COR-L47 (cell line): ENCODE measurements at regions not wholly inside any gene's neighbourhood (a gene's known extent, or its start where the extent isn't known, plus 50 kb on each side); places are given as distances from the start of the nearest gene placed in this dataset.
A peak's percentile ranks its signal among the peaks of the same experiment; 100 is the strongest.

ENCODE experiments used
- DNase-seq: peaks from one replicate; lab custom pipeline; 2025; lab: John Stamatoyannopoulos, UW

DNA sequence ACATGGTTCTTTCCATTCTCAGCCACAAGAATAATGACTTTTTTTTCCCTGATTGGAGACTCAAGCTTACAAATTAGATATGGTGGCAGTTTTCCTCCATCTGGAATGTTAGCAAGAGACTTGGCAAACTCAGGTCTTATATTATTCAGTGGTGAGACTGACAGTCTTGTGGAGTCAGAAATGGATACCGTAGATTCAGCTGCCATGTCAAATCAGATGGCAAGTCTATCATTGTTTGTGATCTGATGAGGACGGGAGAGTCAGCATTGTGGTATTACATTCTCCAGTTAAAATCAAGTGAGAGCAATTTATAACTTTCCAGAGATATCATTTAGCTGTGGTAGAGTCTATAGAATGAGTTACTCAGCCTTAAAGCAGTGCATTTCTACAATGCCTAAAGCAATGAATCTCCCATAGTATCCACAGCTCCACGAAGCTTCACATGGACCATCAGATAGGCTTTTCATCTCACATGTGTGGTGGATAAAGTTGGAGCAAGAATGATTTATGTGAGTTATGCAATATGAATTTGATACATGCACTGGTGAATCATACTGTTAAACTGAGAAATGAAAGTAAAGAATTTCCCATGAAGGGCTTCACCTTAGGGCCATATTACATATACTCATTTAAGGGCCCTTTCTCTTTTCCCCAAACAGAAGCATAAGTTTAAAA lies 430.6 kb downstream of the ZNF608 start:
- DNase-seq: no peak

- DNase-seq: no peak
Observed at GRCh38 chr5:124310453-124310852, 436.0 kb downstream of the ZNF608 start.

DNA sequence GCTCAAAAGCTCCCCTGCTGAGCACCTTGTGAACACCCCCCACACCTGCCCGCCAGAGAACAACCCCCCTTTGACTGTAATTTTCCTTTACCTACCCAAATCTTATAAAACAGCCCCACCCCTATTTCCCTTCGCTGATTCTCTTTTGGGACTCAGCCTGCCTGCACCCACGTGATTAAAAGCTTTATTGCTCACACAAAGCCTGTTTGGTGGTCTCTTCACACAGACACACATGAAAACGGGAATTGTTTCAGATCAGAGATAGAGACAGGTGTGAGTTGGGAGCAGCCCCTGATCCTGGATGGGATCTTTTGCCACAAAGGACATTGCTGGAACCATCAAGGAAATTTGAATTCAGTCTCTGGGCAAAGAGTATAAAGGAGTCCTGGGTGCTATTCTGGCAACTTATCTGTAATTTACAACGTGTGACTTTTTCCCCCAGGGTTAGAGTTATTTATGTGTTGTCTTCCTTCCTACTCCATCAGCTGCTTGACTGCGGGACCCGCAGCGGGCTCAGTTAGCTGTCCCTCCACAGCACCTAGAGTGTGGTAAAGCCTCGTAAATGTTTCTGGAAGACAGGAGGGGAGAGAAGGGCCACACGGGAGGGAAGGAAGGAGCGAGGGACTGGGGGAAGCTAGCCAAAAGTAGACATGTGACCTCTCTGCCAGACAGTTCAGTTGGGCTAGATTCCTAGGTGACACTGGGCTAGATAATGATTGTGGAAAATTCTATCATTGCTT lies 437.0 kb downstream of the ZNF608 start:
- no peak for DNase-seq

GRCh38 chr5:124303366-124303765 lies 443.1 kb downstream of the ZNF608 start:
- DNase-seq: no peak

DNA sequence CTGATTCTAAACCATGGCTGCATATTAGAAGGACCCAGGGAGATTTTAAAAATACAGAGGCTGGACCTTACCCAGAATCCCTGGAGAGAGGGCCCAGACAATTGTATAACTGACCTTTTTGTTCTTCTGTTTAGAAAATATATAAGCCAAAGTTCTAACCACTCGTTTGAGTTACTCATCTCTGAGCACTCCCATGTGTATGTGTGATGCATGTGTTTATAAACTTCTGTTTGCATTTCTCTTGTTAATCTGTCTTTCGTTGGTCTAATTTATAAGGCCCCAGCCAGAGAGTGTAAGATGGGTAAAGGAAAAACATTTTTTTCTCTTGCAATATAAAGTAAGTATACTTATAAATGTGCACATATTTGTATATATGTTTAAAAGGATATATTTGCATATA lies 443.9 kb downstream of the ZNF608 start:
- no peak for DNase-seq

DNA sequence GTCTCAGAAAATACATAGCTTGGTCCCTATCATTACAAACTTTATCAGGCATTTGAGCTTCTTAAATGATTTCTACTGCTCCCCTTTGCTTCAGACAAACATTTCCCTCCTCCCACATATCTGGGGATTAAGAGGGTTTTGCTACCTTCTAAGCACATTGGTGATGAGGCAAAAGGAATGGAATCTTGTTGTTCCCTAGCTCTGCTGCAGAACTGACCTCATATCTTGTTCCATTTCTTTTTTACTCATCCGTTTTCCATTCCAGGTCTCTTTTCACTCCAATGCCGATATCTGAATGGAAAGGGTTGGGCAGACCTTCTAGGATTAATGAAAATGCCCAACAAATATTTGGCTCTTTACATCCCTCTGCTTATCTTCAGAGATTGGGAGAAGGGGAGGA lies 444.6 kb downstream of the ZNF608 start:
- no peak for DNase-seq

GRCh38 chr5:124300815-124301621 lies 445.4 kb downstream of the ZNF608 start:
- DNase-seq: no peak

GRCh38 chr5:124297826-124298225 lies 448.6 kb downstream of the ZNF608 start:
- no peak for DNase-seq

- DNase-seq: no peak
Observed at GRCh38 chr5:124292322-124292855, 454.1 kb downstream of the ZNF608 start.

GRCh38 chr5:124289641-124290311 lies 456.7 kb downstream of the ZNF608 start:
- DNase-seq: peak; percentile 28

- peak; percentile 14 for DNase-seq
Observed at GRCh38 chr5:124289130-124289529, 457.3 kb downstream of the ZNF608 start.

- DNase-seq: no peak
Observed at GRCh38 chr5:124287813-124288212, 458.6 kb downstream of the ZNF608 start.

- no peak for DNase-seq
Observed at GRCh38 chr5:124285733-124286132, 460.7 kb downstream of the ZNF608 start.

- DNase-seq: peak; percentile 45
Observed at GRCh38 chr5:124285071-124285470, 461.4 kb downstream of the ZNF608 start.

GRCh38 chr5:124283031-124283430 lies 463.4 kb downstream of the ZNF608 start:
- no peak for DNase-seq

GRCh38 chr5:124280079-124280478 lies 466.4 kb downstream of the ZNF608 start:
- DNase-seq: no peak

- DNase-seq: no peak
Observed at GRCh38 chr5:124279146-124279876, 467.1 kb downstream of the ZNF608 start.

GRCh38 chr5:124278636-124279035 lies 467.8 kb downstream of the ZNF608 start:
- no peak for DNase-seq

GRCh38 chr5:124277767-124278545 lies 468.5 kb downstream of the ZNF608 start:
- DNase-seq: no peak

GRCh38 chr5:124276166-124276565 lies 470.3 kb downstream of the ZNF608 start:
- DNase-seq: no peak
